ENCODE measurements at regions not wholly inside any gene's neighbourhood (a gene's known extent, or its start where the extent isn't known, plus 50 kb on each side); places are given as distances from the start of the nearest gene placed in this dataset.

DNA sequence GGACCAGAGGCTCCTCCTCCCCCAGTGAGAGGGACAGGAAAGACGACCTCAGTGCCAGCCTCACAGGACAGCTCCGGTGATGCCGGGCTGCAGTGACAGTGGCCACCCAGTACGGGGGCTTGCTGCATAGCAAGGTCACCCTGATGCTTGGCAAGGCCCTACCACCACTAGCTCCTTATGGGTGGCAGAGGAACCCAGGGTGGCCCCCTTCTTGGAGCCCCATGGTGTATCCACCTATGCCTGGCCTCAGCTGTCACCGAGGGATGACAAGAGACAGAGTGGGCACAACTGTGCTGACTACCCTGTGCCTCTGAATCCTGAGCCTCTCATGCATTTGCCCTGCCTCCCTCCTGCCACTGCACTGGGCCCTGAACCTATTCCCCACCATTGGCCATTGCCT lies 809.2 kb downstream of the TBC1D22A start:
- H3K27ac ChIP-seq = no peak overlapping the region
- H3K4me3 ChIP-seq = no peak overlapping the region
- intact Hi-C loops (cut with DNase I; ENCODE audit: low total_unique reads) = no loop called here
- no peaks in the 10 kb centered on the region for H3K9me3 ChIP-seq
- H3K4me1 ChIP-seq = no peaks in the 10 kb centered on the region
- H3K36me3 ChIP-seq = no peaks in the 10 kb centered on the region
- DNase-seq = no peak
- WGBS, 5 donors = 77 to 87% (median 84%) methylated on average over 5 of the region's 5 CpGs
- TF ChIP-seq POLR2A (IDR thresholded peaks at IDR 0.05) (no peak), POLR2AphosphoS5 (IDR thresholded peaks at IDR 0.05) (no peak)
- TF ChIP-seq, protein P1, sequence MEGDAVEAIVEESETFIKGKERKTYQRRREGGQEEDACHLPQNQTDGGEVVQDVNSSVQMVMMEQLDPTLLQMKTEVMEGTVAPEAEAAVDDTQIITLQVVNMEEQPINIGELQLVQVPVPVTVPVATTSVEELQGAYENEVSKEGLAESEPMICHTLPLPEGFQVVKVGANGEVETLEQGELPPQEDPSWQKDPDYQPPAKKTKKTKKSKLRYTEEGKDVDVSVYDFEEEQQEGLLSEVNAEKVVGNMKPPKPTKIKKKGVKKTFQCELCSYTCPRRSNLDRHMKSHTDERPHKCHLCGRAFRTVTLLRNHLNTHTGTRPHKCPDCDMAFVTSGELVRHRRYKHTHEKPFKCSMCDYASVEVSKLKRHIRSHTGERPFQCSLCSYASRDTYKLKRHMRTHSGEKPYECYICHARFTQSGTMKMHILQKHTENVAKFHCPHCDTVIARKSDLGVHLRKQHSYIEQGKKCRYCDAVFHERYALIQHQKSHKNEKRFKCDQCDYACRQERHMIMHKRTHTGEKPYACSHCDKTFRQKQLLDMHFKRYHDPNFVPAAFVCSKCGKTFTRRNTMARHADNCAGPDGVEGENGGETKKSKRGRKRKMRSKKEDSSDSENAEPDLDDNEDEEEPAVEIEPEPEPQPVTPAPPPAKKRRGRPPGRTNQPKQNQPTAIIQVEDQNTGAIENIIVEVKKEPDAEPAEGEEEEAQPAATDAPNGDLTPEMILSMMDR (IDR thresholded peaks at IDR 0.05 in 8 of 11, conservative IDR thresholded peaks at IDR 0.05 in 3 of 11) = no peak
- peaks cover 0 to 12% (median 0%) of the 10 kb centered on the region in 7 donors for H3K27me3 ChIP-seq (replicated peaks in 1 of 7)

DNA sequence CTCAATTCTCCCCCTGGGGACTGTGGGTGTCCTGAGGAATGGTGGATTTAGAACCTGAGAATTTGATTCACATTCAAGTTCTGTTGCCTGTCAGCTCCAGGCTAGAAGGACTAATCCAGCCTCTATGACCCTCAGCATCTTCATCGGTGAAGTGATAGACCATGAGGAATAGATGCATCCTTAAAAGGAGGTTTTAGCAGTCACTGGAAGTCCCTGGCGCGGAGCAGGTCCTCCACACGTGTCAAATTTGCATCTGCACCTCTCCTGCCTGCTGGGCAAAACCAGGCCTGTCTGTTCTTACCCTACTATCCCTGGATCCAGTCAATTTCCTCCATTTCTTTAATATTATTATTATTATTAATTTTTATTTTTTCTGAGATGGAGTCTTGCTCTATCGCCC lies 808.4 kb downstream of the TBC1D22A start:
- H3K4me3 ChIP-seq = no peak overlapping the region
- H3K27me3 ChIP-seq (replicated peaks in 1 of 7) = peaks cover 0 to 12% (median 0%) of the 10 kb centered on the region in 7 donors
- H3K9me3 ChIP-seq = no peaks in the 10 kb centered on the region
- no peak for TF ChIP-seq POLR2AphosphoS5 (IDR thresholded peaks at IDR 0.05)
- TF ChIP-seq, protein P1 (IDR thresholded peaks at IDR 0.05 in 8 of 11, conservative IDR thresholded peaks at IDR 0.05 in 3 of 11) = no peak
- TF ChIP-seq POLR2A (IDR thresholded peaks at IDR 0.05) = no peak
- intact Hi-C loops (cut with DNase I; ENCODE audit: low total_unique reads) = no loop called here
- no peaks in the 10 kb centered on the region for H3K36me3 ChIP-seq
- no peaks in the 10 kb centered on the region for H3K4me1 ChIP-seq
- no peak overlapping the region for H3K27ac ChIP-seq
- DNase-seq = no peak
- 83 to 90% (median 88%) methylated on average over 5 of the region's 5 CpGs for WGBS, 5 donors

DNA sequence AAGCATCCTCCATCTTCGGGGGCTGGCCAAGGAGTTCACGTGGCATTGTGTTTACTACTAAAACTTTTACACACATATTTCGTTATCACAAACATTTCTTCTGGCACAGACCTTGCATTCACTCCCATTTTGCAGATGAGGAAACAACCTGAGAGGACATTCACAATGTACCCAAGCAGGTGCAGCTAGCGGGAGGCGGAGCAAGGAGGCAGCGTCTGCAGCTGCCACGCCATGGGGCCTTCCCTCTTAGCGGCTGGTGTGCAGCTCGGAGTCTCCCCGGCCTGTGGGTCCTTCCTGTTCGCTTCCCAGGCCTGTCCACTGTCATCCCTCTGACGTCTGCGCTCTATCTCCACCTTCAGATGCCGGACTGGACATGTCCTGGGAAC lies 807.8 kb downstream of the TBC1D22A start:
- Histone ChIP-seq H3K4me3 (no peak overlapping the region), H3K4me1 (no peaks in the 10 kb centered on the region), H3K36me3 (no peaks in the 10 kb centered on the region), H3K27me3 (replicated peaks in 1 of 7) (peaks cover 0 to 6% (median 0%) of the 10 kb centered on the region in 7 donors), H3K9me3 (no peaks in the 10 kb centered on the region), H3K27ac (no peak overlapping the region)
- no peak for DNase-seq
- intact Hi-C loops (cut with DNase I; ENCODE audit: low total_unique reads) = no loop called here
- WGBS, 5 donors = 78 to 89% (median 83%) methylated on average over 14 of the region's 14 CpGs
- no peak for TF ChIP-seq POLR2A (IDR thresholded peaks at IDR 0.05)
- TF ChIP-seq, protein P1 (IDR thresholded peaks at IDR 0.05 in 8 of 11, conservative IDR thresholded peaks at IDR 0.05 in 3 of 11) = no peak
- no peak for TF ChIP-seq POLR2AphosphoS5 (IDR thresholded peaks at IDR 0.05)

DNA sequence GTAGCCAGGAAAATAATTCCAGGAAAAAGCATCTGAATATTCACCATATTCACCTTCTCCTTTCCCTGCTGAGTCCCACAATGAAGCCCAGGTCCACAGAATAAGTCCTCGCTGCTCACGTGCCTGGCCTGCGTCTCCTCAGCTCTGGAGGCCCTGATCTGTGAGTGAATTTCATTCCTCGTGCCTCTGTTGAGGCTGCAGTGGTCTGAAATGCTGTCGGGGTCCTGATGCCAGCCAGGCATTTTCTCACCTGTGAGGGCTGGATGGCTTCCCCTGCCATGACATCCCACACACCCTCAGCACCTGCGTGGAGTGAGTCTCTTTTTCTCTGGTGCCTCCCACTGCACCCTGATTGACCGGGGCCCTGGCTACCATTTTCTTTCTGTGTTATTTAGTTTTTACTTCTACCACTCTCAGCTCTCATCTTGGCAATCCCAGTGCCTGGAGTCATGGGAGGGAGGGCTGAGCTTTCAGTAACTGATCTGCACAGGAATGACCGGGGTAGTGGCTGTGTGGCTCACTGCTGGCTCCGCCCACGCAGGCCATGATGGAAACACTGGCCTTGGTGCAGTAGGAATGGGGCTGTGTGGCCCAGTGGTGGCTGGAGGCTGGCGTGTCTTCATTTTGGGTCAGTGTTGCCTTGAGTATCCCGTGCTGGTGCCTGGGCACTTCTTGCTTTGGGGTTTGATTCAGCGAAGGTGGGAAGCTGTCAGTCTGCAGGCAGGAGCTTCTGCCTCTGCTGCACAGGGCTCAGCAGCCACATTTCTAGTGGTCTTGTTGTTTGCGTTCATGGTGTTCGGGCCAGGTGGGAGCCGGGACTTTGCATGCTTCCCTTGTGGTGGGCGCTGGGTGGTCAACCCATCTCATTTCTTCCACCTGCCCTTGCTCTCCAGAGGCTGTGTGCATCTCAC lies 807.2 kb downstream of the TBC1D22A start:
- H3K4me1 ChIP-seq = no peaks in the 10 kb centered on the region
- no peaks in the 10 kb centered on the region for H3K36me3 ChIP-seq
- DNase-seq = no peak
- peaks cover 0 to 3% (median 0%) of the 10 kb centered on the region in 7 donors for H3K27me3 ChIP-seq (replicated peaks in 1 of 7)
- H3K9me3 ChIP-seq = no peaks in the 10 kb centered on the region
- intact Hi-C loops (cut with DNase I; ENCODE audit: low total_unique reads) = no loop called here
- no peak overlapping the region for H3K4me3 ChIP-seq
- no peak for TF ChIP-seq POLR2AphosphoS5 (IDR thresholded peaks at IDR 0.05)
- no peak for TF ChIP-seq POLR2A (IDR thresholded peaks at IDR 0.05)
- TF ChIP-seq, protein P1 (IDR thresholded peaks at IDR 0.05 in 8 of 11, conservative IDR thresholded peaks at IDR 0.05 in 3 of 11) = no peak
- 82 to 85% (median 85%) methylated on average over 14 to 17 of the region's 17 CpGs for WGBS, 5 donors
- H3K27ac ChIP-seq = no peak overlapping the region

Measured in spleen (tissue), 11 donors.